ENCODE measurements at regions not wholly inside any gene's neighbourhood (a gene's known extent, or its start where the extent isn't known, plus 50 kb on each side); places are given as distances from the start of the nearest gene placed in this dataset.

- no peak for TF ChIP-seq CTCF (IDR thresholded peaks at IDR 0.05)
- TF ChIP-seq POLR2A (IDR thresholded peaks at IDR 0.05; ENCODE audit: low read length), result no peak
- TF ChIP-seq RCOR1 (IDR thresholded peaks at IDR 0.05; ENCODE audit: low read depth, low read length), result no peak
- TF ChIP-seq MYC (IDR thresholded peaks at IDR 0.05; ENCODE audit: borderline replicate concordance, low read length), result no peak
- no peak for TF ChIP-seq E2F6 (IDR thresholded peaks at IDR 0.05; ENCODE audit: borderline replicate concordance, low read depth)
- TF ChIP-seq HDAC2 (IDR thresholded peaks at IDR 0.05), result no peak
- TF ChIP-seq JUNB (IDR thresholded peaks at IDR 0.05), result no peak
- TF ChIP-seq MAFK (IDR thresholded peaks at IDR 0.05; ENCODE audit: partially characterized antibody), result no peak
- no peak for TF ChIP-seq ESRRA (IDR thresholded peaks at IDR 0.05; ENCODE audit: borderline replicate concordance, low read length)
- no peak for TF ChIP-seq REST (IDR thresholded peaks at IDR 0.05)
- TF ChIP-seq NR3C1 (IDR thresholded peaks at IDR 0.05), result no peak
- TF ChIP-seq MAX (IDR thresholded peaks at IDR 0.05), result no peak
- no peak for TF ChIP-seq RFX5 (IDR thresholded peaks at IDR 0.05)
- TF ChIP-seq SMC3 (IDR thresholded peaks at IDR 0.05), result no peak
These were observed 1777.5 kb downstream of the BRINP3 start for GRCh38 chr1:188700116-188700515.

All from A549 (cell line).